WERI-Rb-1 (cell line): ENCODE measurements at regions not wholly inside any gene's neighbourhood (a gene's known extent, or its start where the extent isn't known, plus 50 kb on each side); places are given as distances from the start of the nearest gene placed in this dataset.

ENCODE experiments used
- DNase-seq: peaks from one replicate; pipeline ENCODE4 v3.0.0-alpha.2; 2020
- H3K27ac ChIP-seq: fragments of 250-450 bp; sonication (Bioruptor Pico); 2 replicates; pipeline ENCODE4 v1.5.1; 2020; ENCODE audit warnings: mild to moderate bottlenecking, moderate library complexity
- H3K27me3 ChIP-seq: fragments of 250-450 bp; sonication (Bioruptor Pico); 2 replicates; pipeline ENCODE4 v1.5.1; 2021; ENCODE audit warnings: mild to moderate bottlenecking, low read depth, moderate library complexity; ENCODE audit not compliant: insufficient read depth, severe bottlenecking
- H3K36me3 ChIP-seq: fragments of 250-450 bp; sonication (Bioruptor Pico); 2 replicates; pipeline ENCODE4 v1.5.1; 2020; ENCODE audit warnings: mild to moderate bottlenecking, moderate library complexity
- H3K4me3 ChIP-seq: 2 replicates; pipeline ENCODE4 v1.5.1; 2011; ENCODE audit warnings: low read depth, mild to moderate bottlenecking, control low read depth, low read length
- H3K9me3 ChIP-seq: fragments of 250-450 bp; sonication (Bioruptor Pico); 2 replicates; pipeline ENCODE4 v1.5.1; 2021; ENCODE audit warnings: mild to moderate bottlenecking, moderate library complexity; ENCODE audit not compliant: severe bottlenecking
- CTCF ChIP-seq: IDR thresholded peaks from 2 replicates; pipeline ENCODE4 v1.5.1; 2011; ENCODE audit warnings: low read depth, mild to moderate bottlenecking, control low read depth, inconsistent platforms, low read length

GRCh38 chr2:56510610-56511009 is 326.8 kb downstream of the CCDC85A start:
- no peaks in the 10 kb centered on the region for H3K36me3 ChIP-seq
- no peak overlapping the region for H3K4me3 ChIP-seq
- H3K27ac ChIP-seq: no peak overlapping the region
- no peak for TF ChIP-seq CTCF
- no peak for DNase-seq
- peaks cover 2% of the 10 kb centered on the region for H3K27me3 ChIP-seq
- H3K9me3 ChIP-seq: no peaks in the 10 kb centered on the region

GRCh38 chr2:56515399-56515798 is 331.6 kb downstream of the CCDC85A start:
- peaks cover 2% of the 10 kb centered on the region for H3K27me3 ChIP-seq
- H3K4me3 ChIP-seq: no peak overlapping the region
- TF ChIP-seq CTCF: no peak
- no peak overlapping the region for H3K27ac ChIP-seq
- no peaks in the 10 kb centered on the region for H3K9me3 ChIP-seq
- no peaks in the 10 kb centered on the region for H3K36me3 ChIP-seq
- DNase-seq: no peak

- H3K36me3 ChIP-seq: no peaks in the 10 kb centered on the region
- no peak for DNase-seq
- TF ChIP-seq CTCF: no peak
- no peak overlapping the region for H3K27ac ChIP-seq
- no peaks in the 10 kb centered on the region for H3K9me3 ChIP-seq
- no peak overlapping the region for H3K4me3 ChIP-seq
- H3K27me3 ChIP-seq: peaks cover 7% of the 10 kb centered on the region
Observed at GRCh38 chr2:56519806-56520205, 336.0 kb downstream of the CCDC85A start.

GRCh38 chr2:56522605-56523089 is 338.9 kb downstream of the CCDC85A start:
- no peak for DNase-seq
- no peaks in the 10 kb centered on the region for H3K36me3 ChIP-seq
- H3K27ac ChIP-seq: no peak overlapping the region

GRCh38 chr2:56523816-56524215 is 340.0 kb downstream of the CCDC85A start:
- H3K9me3 ChIP-seq: no peaks in the 10 kb centered on the region
- H3K36me3 ChIP-seq: no peaks in the 10 kb centered on the region
- H3K4me3 ChIP-seq: no peak overlapping the region
- DNase-seq: no peak
- peaks cover 7% of the 10 kb centered on the region for H3K27me3 ChIP-seq
- no peak for TF ChIP-seq CTCF
- H3K27ac ChIP-seq: no peak overlapping the region

More at GRCh38 chr2:56522605-56523089, 338.9 kb downstream of the CCDC85A start:
- peaks cover 7% of the 10 kb centered on the region for H3K27me3 ChIP-seq
- H3K4me3 ChIP-seq: no peak overlapping the region
- TF ChIP-seq CTCF: no peak
- H3K9me3 ChIP-seq: no peaks in the 10 kb centered on the region
